DND-41 (cell line): ENCODE measurements at regions not wholly inside any gene's neighbourhood (a gene's known extent, or its start where the extent isn't known, plus 50 kb on each side); places are given as distances from the start of the nearest gene placed in this dataset.

Experiments
- EZH2 ChIP-seq: IDR thresholded peaks from 3 replicates; pipeline ENCODE4 v1.6.1; 2012; ENCODE audit warnings: borderline replicate concordance, low read depth, mild to moderate bottlenecking, moderate library complexity, low read length, inconsistent platforms; ENCODE audit not compliant: severe bottlenecking
- TF ChIP-seq, protein P1 (sequence below): IDR thresholded peaks from 2 replicates; pipeline ENCODE4 v1.5.1; 2012; ENCODE audit warnings: borderline replicate concordance, low read length, moderate library complexity, mild to moderate bottlenecking; ENCODE audit not compliant: poor library complexity, severe bottlenecking; ENCODE audit errors: extremely low read depth

DNA sequence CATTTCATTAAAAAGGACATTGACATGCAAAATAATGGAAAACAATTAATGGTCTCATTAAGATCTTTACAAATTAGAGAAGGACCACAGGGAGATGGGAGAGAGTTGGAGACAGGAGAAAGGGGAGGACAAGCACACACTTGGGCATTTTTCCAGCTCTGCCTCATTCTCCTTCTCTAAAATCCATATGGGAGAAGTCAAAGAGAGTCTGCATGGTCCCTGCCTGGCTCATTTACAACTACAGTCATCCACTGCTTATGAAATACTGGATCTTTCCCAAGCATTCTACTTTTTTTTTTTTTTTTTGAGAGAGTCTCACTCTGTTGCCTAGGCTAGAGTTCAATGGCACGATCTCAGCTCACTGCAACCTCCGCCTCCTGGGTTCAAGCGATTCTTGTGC, 518.9 kb upstream of the CELF2 start:
- TF ChIP-seq, protein P1, sequence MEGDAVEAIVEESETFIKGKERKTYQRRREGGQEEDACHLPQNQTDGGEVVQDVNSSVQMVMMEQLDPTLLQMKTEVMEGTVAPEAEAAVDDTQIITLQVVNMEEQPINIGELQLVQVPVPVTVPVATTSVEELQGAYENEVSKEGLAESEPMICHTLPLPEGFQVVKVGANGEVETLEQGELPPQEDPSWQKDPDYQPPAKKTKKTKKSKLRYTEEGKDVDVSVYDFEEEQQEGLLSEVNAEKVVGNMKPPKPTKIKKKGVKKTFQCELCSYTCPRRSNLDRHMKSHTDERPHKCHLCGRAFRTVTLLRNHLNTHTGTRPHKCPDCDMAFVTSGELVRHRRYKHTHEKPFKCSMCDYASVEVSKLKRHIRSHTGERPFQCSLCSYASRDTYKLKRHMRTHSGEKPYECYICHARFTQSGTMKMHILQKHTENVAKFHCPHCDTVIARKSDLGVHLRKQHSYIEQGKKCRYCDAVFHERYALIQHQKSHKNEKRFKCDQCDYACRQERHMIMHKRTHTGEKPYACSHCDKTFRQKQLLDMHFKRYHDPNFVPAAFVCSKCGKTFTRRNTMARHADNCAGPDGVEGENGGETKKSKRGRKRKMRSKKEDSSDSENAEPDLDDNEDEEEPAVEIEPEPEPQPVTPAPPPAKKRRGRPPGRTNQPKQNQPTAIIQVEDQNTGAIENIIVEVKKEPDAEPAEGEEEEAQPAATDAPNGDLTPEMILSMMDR: no peak
- TF ChIP-seq EZH2: no peak
